Embryonic facial prominence (tissue), 1 donor: ENCODE measurements at regions not wholly inside any gene's neighbourhood (a gene's known extent, or its start where the extent isn't known, plus 50 kb on each side); places are given as distances from the start of the nearest gene placed in this dataset.
"Not testable (repeated sequence)": the region's sequence is repeated elsewhere in the genome, so short reads cannot be mapped to it uniquely, and the experiment has no call there.

Experiments
- DNase-seq: peaks from one replicate; pipeline ENCODE4 v3.0.0-alpha.2; 2016; ENCODE audit errors: extremely low spot score

- no peak for DNase-seq
Measured at GRCh38 chr10:108014902-108015177, 850.3 kb upstream of the SORCS1 start.

GRCh38 chr10:108014145-108014901, 849.8 kb upstream of the SORCS1 start:
- DNase-seq: no peak

- DNase-seq: no peak
Measured at GRCh38 chr10:108005627-108006026, 841.1 kb upstream of the SORCS1 start.

- no peak for DNase-seq
Measured at GRCh38 chr10:108003576-108003975, 839.1 kb upstream of the SORCS1 start.

- no peak for DNase-seq
Measured at GRCh38 chr10:108003061-108003460, 838.6 kb upstream of the SORCS1 start.

GRCh38 chr10:108000365-108000764, 835.9 kb upstream of the SORCS1 start:
- no peak for DNase-seq

- DNase-seq: no peak
Measured at GRCh38 chr10:107994621-107995270, 830.2 kb upstream of the SORCS1 start.

- DNase-seq: no peak
Measured at GRCh38 chr10:107986571-107986970, 822.1 kb upstream of the SORCS1 start.

- no peak for DNase-seq
Measured at GRCh38 chr10:107984581-107984980, 820.1 kb upstream of the SORCS1 start.

- DNase-seq: no peak
Measured at GRCh38 chr10:107984149-107984548, 819.6 kb upstream of the SORCS1 start.

GRCh38 chr10:107978455-107978854, 813.9 kb upstream of the SORCS1 start:
- no peak for DNase-seq

- DNase-seq: no peak
Measured at GRCh38 chr10:107971973-107972372, 807.5 kb upstream of the SORCS1 start.

GRCh38 chr10:107971411-107971810, 806.9 kb upstream of the SORCS1 start:
- no peak for DNase-seq

GRCh38 chr10:107970512-107970911, 806.0 kb upstream of the SORCS1 start:
- DNase-seq: no peak

GRCh38 chr10:107969936-107970335, 805.4 kb upstream of the SORCS1 start:
- no peak for DNase-seq

GRCh38 chr10:107966826-107967225, 802.3 kb upstream of the SORCS1 start:
- DNase-seq: no peak

GRCh38 chr10:107952649-107953556, 788.4 kb upstream of the SORCS1 start:
- DNase-seq: no peak

- not testable (repeated sequence) for DNase-seq
Measured at GRCh38 chr10:107950411-107951062, 786.0 kb upstream of the SORCS1 start.

- no peak for DNase-seq
Measured at GRCh38 chr10:107942826-107943225, 778.3 kb upstream of the SORCS1 start.

GRCh38 chr10:107933076-107933475, 768.6 kb upstream of the SORCS1 start:
- no peak for DNase-seq

GRCh38 chr10:107931808-107932207, 767.3 kb upstream of the SORCS1 start:
- DNase-seq: no peak

- no peak for DNase-seq
Measured at GRCh38 chr10:107930037-107930436, 765.5 kb upstream of the SORCS1 start.
